GM19238 (cell line): ENCODE measurements at regions not wholly inside any gene's neighbourhood (a gene's known extent, or its start where the extent isn't known, plus 50 kb on each side); places are given as distances from the start of the nearest gene placed in this dataset.

ENCODE experiments used
- DNase-seq: peaks from one replicate; pipeline ENCODE4 v3.0.0; 2011; ENCODE audit warnings: low spot score; ENCODE audit not compliant: insufficient read length

GRCh38 chr10:4533621-4534020 is 292.4 kb upstream of the AKR1E2 start:
- DNase-seq = no peak

- DNase-seq = no peak
These were observed 293.0 kb upstream of the AKR1E2 start for GRCh38 chr10:4532976-4533375.

- no peak for DNase-seq
These were observed 293.5 kb upstream of the AKR1E2 start for GRCh38 chr10:4532467-4532866.

GRCh38 chr10:4532011-4532410 is 294.0 kb upstream of the AKR1E2 start:
- DNase-seq = no peak

GRCh38 chr10:4529266-4529665 is 296.7 kb upstream of the AKR1E2 start:
- DNase-seq = no peak

GRCh38 chr10:4527281-4527970 is 298.6 kb upstream of the AKR1E2 start:
- DNase-seq = no peak

- no peak for DNase-seq
These were observed 299.7 kb upstream of the AKR1E2 start for GRCh38 chr10:4526311-4526731.

- no peak for DNase-seq
These were observed 300.9 kb upstream of the AKR1E2 start for GRCh38 chr10:4525103-4525502.

- DNase-seq = no peak
These were observed 303.6 kb upstream of the AKR1E2 start for GRCh38 chr10:4522296-4523000.

GRCh38 chr10:4519658-4520402 is 306.2 kb upstream of the AKR1E2 start:
- no peak for DNase-seq

GRCh38 chr10:4517746-4518145 is 308.3 kb upstream of the AKR1E2 start:
- no peak for DNase-seq

- DNase-seq = no peak
These were observed 310.3 kb upstream of the AKR1E2 start for GRCh38 chr10:4515721-4516120.

GRCh38 chr10:4514445-4515108 is 311.4 kb upstream of the AKR1E2 start:
- DNase-seq = no peak

GRCh38 chr10:4512671-4513240 is 313.3 kb upstream of the AKR1E2 start:
- DNase-seq = no peak

- no peak for DNase-seq
These were observed 313.8 kb upstream of the AKR1E2 start for GRCh38 chr10:4512196-4512595.

GRCh38 chr10:4511509-4511908 is 314.5 kb upstream of the AKR1E2 start:
- DNase-seq = no peak

- DNase-seq = no peak
These were observed 316.6 kb upstream of the AKR1E2 start for GRCh38 chr10:4509405-4509804.

- no peak for DNase-seq
These were observed 319.9 kb upstream of the AKR1E2 start for GRCh38 chr10:4506095-4506494.

GRCh38 chr10:4504550-4504949 is 321.5 kb upstream of the AKR1E2 start:
- no peak for DNase-seq

GRCh38 chr10:4503076-4503475 is 322.9 kb upstream of the AKR1E2 start:
- no peak for DNase-seq

- no peak for DNase-seq
These were observed 324.7 kb upstream of the AKR1E2 start for GRCh38 chr10:4501306-4501705.
